Esophagus squamous epithelium (tissue), 4 donors: ENCODE measurements at regions not wholly inside any gene's neighbourhood (a gene's known extent, or its start where the extent isn't known, plus 50 kb on each side); places are given as distances from the start of the nearest gene placed in this dataset.

Experiments
- POLR2A ChIP-seq, 4 donors: fragments of 450-650 bp; IDR thresholded peaks; one replicate each; pipeline ENCODE4 v1.6.1; 2017; ENCODE audit warnings: antibody characterized with exemption in 4 of 4, mild to moderate bottlenecking in 4 of 4, moderate library complexity in 3 of 4
- TF ChIP-seq, protein P1 (sequence below), 6 experiments: fragments of 450-650 bp in 4 of 6; fragments of 200-600 bp in 2 of 6; sonication (generic) in 2 of 6; IDR thresholded peaks; one replicate each; pipeline ENCODE4 v1.5.1; 2016 to 2019; ENCODE audit warnings: antibody characterized with exemption in 6 of 6, mild to moderate bottlenecking in 4 of 6, moderate library complexity in 4 of 6

- TF ChIP-seq, protein P1, sequence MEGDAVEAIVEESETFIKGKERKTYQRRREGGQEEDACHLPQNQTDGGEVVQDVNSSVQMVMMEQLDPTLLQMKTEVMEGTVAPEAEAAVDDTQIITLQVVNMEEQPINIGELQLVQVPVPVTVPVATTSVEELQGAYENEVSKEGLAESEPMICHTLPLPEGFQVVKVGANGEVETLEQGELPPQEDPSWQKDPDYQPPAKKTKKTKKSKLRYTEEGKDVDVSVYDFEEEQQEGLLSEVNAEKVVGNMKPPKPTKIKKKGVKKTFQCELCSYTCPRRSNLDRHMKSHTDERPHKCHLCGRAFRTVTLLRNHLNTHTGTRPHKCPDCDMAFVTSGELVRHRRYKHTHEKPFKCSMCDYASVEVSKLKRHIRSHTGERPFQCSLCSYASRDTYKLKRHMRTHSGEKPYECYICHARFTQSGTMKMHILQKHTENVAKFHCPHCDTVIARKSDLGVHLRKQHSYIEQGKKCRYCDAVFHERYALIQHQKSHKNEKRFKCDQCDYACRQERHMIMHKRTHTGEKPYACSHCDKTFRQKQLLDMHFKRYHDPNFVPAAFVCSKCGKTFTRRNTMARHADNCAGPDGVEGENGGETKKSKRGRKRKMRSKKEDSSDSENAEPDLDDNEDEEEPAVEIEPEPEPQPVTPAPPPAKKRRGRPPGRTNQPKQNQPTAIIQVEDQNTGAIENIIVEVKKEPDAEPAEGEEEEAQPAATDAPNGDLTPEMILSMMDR (IDR thresholded peaks at IDR 0.05) = no peak
- TF ChIP-seq POLR2A (IDR thresholded peaks at IDR 0.05) = no peak
These were observed 215.1 kb upstream of the GSE1 start for GRCh38 chr16:85398050-85398451.
